K562 (cell line): ENCODE measurements at regions not wholly inside any gene's neighbourhood (a gene's known extent, or its start where the extent isn't known, plus 50 kb on each side); places are given as distances from the start of the nearest gene placed in this dataset.

Experiments
- ATAC-seq: fragments of 200-7000 bp; cut with Tn5 transposase; 3 replicates; pipeline ENCODE4 v1.9.1; 2020; ENCODE audit warnings: moderate library complexity
- BruUV-seq: library from RNA; stranded (reverse); fragments of 400-500 nt; replicated peaks from 2 replicates; lab custom pipeline; 2021; lab: Mats Ljungman, UMichigan
- CTCF ChIA-PET: fragments of 300-600 bp; formaldehyde crosslinking; extraction: SDS; loops from one replicate; lab custom pipeline; 2021; ENCODE audit warnings: low intra/inter-chr PET ratio; lab: Yijun Ruan, JAX
- POLR2A ChIA-PET: fragments of 300-600, 350-650 bp; sonication (Branson Sonifier 250); formaldehyde crosslinking; extraction: SDS; loops from one replicate; lab custom pipeline; 2021; ENCODE audit warnings: antibody characterized with exemption, inconsistent platforms; lab: Yijun Ruan, JAX
- DNase-seq, 4 experiments: peaks; one replicate each; pipeline versions ENCODE4 v3.0.0 to v3.0.0-alpha.2; 2011 to 2018; ENCODE audit warnings: low spot score in 3 of 4, mixed read lengths in 3 of 4; ENCODE audit errors: extremely low read depth in 1 of 4
- FAIRE-seq: peaks from 2 replicates; lab custom pipeline; 2011; peaks lifted over from hg19 to GRCh38; lab: Jason Lieb, UNC
- H2AFZ ChIP-seq: 2 replicates; pipeline ENCODE4 v1.6.0; 2011; ENCODE audit warnings: low read depth, low read length, control low read depth, inconsistent platforms
- H3K27ac ChIP-seq: fragments of 200-600 bp; 3 replicates; pipeline ENCODE4 v1.8.0; 2011; ENCODE audit warnings: low read depth, mild to moderate bottlenecking, control low read depth, inconsistent platforms, low read length, moderate library complexity, mixed read lengths; ENCODE audit errors: extremely low read depth
- H3K27me3 ChIP-seq, 2 experiments: fragments of 300-600 bp in 1 of 2; 2 replicates in 1 of 2; 3 replicates in 1 of 2; pipeline versions ENCODE4 v1.6.0 to v1.8.0; 2011; ENCODE audit warnings: inconsistent platforms in 2 of 2, low read length in 2 of 2, mild to moderate bottlenecking in 1 of 2, mixed read lengths in 1 of 2, moderate library complexity in 1 of 2; ENCODE audit not compliant: control insufficient read depth in 2 of 2, insufficient read depth in 2 of 2
- H3K36me3 ChIP-seq: fragments of 300-600 bp; 3 replicates; pipeline ENCODE4 v1.8.0; 2011; ENCODE audit warnings: mild to moderate bottlenecking, low read length, inconsistent platforms; ENCODE audit not compliant: control insufficient read depth, insufficient read depth
- H3K4me1 ChIP-seq, 2 experiments: fragments of 200-600 bp in 1 of 2; replicated peaks in 1 of 2; 2 replicates in 1 of 2; 3 replicates in 1 of 2; pipeline versions ENCODE4 v1.5.1 to v1.8.0; 2011; ENCODE audit warnings: inconsistent platforms in 2 of 2, low read length in 2 of 2, mild to moderate bottlenecking in 1 of 2, mixed read lengths in 1 of 2, moderate library complexity in 1 of 2; ENCODE audit not compliant: control insufficient read depth in 2 of 2, insufficient read depth in 2 of 2
- H3K4me2 ChIP-seq: 2 replicates; pipeline ENCODE4 v1.6.1; 2011; ENCODE audit warnings: low read length, control low read depth, inconsistent platforms, mixed read lengths; ENCODE audit not compliant: insufficient read depth
- H3K4me3 ChIP-seq: fragments of 200-600 bp; sonication (generic), shearing (Covaris generic); 2 replicates; pipeline ENCODE4 v1.5.1; 2016; ENCODE audit warnings: control low read depth, inconsistent platforms
- H3K79me2 ChIP-seq: fragments of 200-600 bp; 3 replicates; pipeline ENCODE4 v1.8.0; 2011; ENCODE audit warnings: low read length, inconsistent platforms; ENCODE audit not compliant: control insufficient read depth, insufficient read depth
- H3K9ac ChIP-seq, 2 experiments: 2 replicates each; pipeline versions ENCODE4 v1.6.0 to v1.6.1; 2011; ENCODE audit warnings: low read depth in 2 of 2, low read length in 2 of 2, control low read depth in 1 of 2, inconsistent platforms in 1 of 2, mild to moderate bottlenecking in 1 of 2, mixed read lengths in 1 of 2; ENCODE audit not compliant: insufficient read depth in 1 of 2
- H3K9me1 ChIP-seq: one replicate; pipeline ENCODE4 v1.6.0; 2011; ENCODE audit warnings: inconsistent platforms, mild to moderate bottlenecking, low read length, moderate library complexity; ENCODE audit not compliant: control insufficient read depth, insufficient read depth
- H3K9me3 ChIP-seq: replicated peaks from 2 replicates; pipeline ENCODE4 v1.5.1; 2011; ENCODE audit warnings: low read depth, low read length, inconsistent platforms; ENCODE audit not compliant: control insufficient read depth, insufficient read depth
- H4K20me1 ChIP-seq: replicated peaks from 2 replicates; pipeline ENCODE4 v1.6.1; 2011; ENCODE audit warnings: low read length, inconsistent platforms, mixed read lengths; ENCODE audit not compliant: control insufficient read depth, insufficient read depth
- PREB ChIP-seq: sonication (generic); formaldehyde crosslinking; IDR thresholded peaks from 2 replicates; pipeline ENCODE4 v1.8.1; 2023; ENCODE audit warnings: mild to moderate bottlenecking, missing genetic modification reagents
- STAG1 ChIP-seq: sonication (generic); formaldehyde crosslinking; IDR thresholded peaks from 2 replicates; pipeline ENCODE4 v1.5.0; 2020; ENCODE audit warnings: missing genetic modification reagents, borderline replicate concordance
- TSHZ1 ChIP-seq: fragments of 250-450 bp; sonication (Bioruptor Pico); IDR thresholded peaks from 2 replicates; pipeline ENCODE4 v1.4.0; 2020; ENCODE audit warnings: mild to moderate bottlenecking, moderate library complexity
- ZNF318 ChIP-seq, 2 experiments: fragments of 450-650 bp; IDR thresholded peaks; 2 replicates each; pipeline ENCODE4 v1.6.1; 2016; ENCODE audit warnings: mild to moderate bottlenecking in 2 of 2, borderline replicate concordance in 1 of 2, low read depth in 1 of 2, moderate library complexity in 1 of 2
- WGBS: fragments of 100-300 bp; shearing (Covaris generic); methylation state at CpG from one replicate; pipeline ENCODE4 v1.1.6; 2016; ENCODE audit warnings: low coverage, mixed read lengths; ENCODE audit not compliant: insufficient coverage; ENCODE audit errors: missing lambda C conversion rate; 5-methylcytosine and 5-hydroxymethylcytosine counted together
- in situ Hi-C: fragments of 300-500 bp; cut with MboI; formaldehyde crosslinking; loops from 4 replicates; pipeline ENCODE4 v1.15.0; 2018; ENCODE audit warnings: inconsistent platforms, mixed read lengths
- intact Hi-C: fragments of 100-400 bp; cut with micrococcal nuclease; formaldehyde crosslinking; loops from 2 replicates; pipeline ENCODE4 v1.14.2; 2022

DNA sequence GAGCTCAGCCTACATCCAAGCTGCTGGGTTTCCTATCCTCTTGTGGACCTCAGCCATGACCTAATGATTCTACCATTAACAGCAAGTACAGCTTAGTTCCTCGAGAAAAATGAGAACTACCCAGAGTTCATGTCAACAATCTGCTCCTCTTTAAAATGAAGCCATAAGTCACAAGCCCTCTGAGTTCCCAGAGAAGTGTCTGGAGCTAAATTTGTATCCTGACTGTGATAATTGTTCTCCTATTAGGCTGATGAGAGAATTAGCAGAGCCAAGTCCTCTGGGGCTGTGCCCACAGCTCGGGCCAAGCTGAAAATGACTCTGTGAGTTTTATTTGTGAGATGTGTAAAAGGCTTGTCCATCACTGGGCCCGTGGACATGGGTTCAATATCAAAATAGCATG lies 145.1 kb upstream of the SMIM23 start:
- no TSS peak for BruUV-seq
- in situ Hi-C loops = no loop called here

More for the DNA sequence above, 145.1 kb upstream of the SMIM23 start:
- peaks cover 16 to 39% of the 10 kb centered on the region in 2 experiments for H3K27me3 ChIP-seq
- no peak for DNase-seq
- TF ChIP-seq STAG1 (CRISPR knock-in tag) (no peak), PREB (CRISPR knock-in tag) (no peak), TSHZ1 (no peak), ZNF318 (IDR thresholded peaks at IDR 0.05; ENCODE audit: borderline replicate concordance in 1 of 2, low read depth in 1 of 2) (no peak)
- no peak overlapping the region for H3K27ac ChIP-seq
- ChIA-PET POLR2A (interaction anchor here (1.1 to 1.4 kb wide), 2 partner anchors 28 to 76 kb away, joined by 3 to 4 read pairs; no protein-coding TSS in a partner anchor), CTCF (no interaction called here)
- no peak overlapping the region for H2AFZ ChIP-seq
- H3K9me3 ChIP-seq = no peaks in the 10 kb centered on the region
- H3K9me1 ChIP-seq = no peaks in the 10 kb centered on the region
- H4K20me1 ChIP-seq = no peaks in the 10 kb centered on the region
- no peak for FAIRE-seq
- H3K4me1 ChIP-seq = no peaks in the 10 kb centered on the region; a peak in 1 of 5 replicates
- intact Hi-C loops = no loop called here
- no peak for ATAC-seq
- H3K4me2 ChIP-seq = no peak overlapping the region
- WGBS = 2% methylated on average over 3 of the region's 3 CpGs
- H3K36me3 ChIP-seq = no peaks in the 10 kb centered on the region
- no peak overlapping the region for H3K9ac ChIP-seq
- no peak overlapping the region for H3K4me3 ChIP-seq
- H3K79me2 ChIP-seq = no peaks in the 10 kb centered on the region
